ENCODE measurements at regions not wholly inside any gene's neighbourhood (a gene's known extent, or its start where the extent isn't known, plus 50 kb on each side); places are given as distances from the start of the nearest gene placed in this dataset.

- no peak for DNase-seq (ENCODE audit: low read depth in 3 of 3)
Measured at GRCh38 chr6:27052731-27053082, 194.8 kb upstream of the PRSS16 start.

DNA sequence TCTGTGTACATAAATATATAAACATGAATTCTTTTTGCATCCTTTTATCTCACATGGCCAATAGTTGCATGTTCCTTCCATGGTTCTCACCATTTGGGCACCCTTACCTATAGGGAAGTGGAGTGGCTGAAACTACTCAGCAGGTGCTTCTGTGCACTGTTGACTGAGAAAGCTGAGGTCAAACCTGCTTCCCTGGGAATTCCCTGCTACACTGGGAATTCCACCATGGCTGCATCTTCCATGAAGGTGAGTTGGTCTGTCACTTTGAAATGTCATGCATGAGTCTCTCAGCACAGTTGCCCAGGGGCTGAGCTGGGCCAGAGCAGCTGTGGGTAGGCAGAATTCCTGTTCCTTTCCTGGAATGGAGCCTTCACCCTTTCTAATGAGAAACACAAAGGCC, 193.8 kb upstream of the PRSS16 start:
- no peak for DNase-seq (ENCODE audit: low read depth in 3 of 3)

DNA sequence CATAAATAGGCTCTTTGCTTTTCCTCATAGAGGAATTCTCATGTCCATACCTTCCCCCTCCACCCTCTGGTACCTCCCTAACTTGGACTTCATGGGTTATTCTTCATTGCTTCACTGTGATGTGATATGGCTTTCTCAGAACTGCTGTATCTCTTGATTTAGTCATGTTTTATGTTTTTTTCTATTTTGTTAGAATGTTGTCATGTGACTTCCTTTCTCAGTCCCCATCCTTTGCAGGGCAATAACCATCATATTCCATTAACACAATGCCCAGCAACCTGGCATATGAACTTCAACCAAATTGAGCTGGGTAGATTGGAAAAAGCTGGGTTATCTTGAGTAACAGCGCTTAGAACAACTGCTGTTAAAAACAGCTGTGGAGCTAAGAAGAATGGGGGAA, 190.9 kb upstream of the PRSS16 start:
- no peak for DNase-seq (ENCODE audit: low read depth in 3 of 3)

GRCh38 chr6:27059621-27060425, 187.7 kb upstream of the PRSS16 start:
- no peak for DNase-seq (ENCODE audit: low read depth in 3 of 3)

DNA sequence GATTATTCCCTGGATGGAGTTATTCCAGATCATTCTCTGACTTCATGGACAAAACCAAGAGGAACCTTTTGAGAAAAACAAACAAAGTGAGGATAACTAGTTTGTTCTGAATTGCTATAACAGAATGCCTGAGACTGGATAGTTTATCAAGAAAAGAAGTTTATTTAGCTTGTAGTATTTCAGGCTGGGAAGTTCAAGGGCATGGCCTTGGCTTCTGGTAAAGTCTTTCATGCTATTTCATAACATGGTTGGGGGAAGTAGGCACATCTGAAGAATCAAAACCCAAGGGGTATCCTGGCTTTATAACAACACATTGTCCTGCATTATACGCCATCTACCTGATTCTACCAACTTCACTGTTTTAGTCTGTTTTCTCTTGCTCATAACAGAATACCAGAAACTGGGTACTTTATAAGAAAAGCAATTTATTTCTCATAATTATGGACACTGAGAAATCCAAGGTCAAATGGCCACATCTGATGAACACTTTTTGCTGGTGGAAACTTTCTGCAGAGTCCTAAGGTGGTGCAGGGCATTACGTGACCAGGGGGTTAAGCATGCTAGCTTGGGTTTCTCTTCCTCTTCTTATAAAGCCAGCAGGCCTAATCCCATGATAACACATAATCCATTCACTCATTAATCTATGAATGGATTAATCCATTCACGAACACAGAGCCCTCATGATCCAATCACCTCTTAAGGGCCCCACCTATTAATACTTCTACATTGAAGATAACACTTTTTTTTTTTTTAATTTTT, 186.1 kb upstream of the PRSS16 start:
- DNase-seq (ENCODE audit: low read depth in 3 of 3) = no peak

DNA sequence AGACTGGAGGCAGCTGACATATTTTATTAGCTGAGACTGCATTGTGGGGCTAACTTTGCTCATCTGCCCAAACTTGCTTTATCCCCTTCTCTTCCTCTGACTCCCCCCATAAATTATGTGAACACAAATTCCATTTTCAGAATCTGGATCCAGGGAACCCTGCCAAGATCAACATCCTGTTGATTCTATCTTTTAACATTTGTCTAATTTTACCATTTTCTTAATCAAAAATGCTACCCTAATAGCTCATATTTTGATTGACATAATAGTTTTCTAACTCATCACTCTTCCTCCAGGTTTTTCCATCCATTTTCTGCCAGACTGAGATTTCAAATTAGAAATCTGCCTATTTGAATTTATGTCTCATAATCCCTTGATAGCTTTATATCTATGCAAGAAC, 184.7 kb upstream of the PRSS16 start:
- DNase-seq (ENCODE audit: low read depth in 3 of 3) = no peak

DNA sequence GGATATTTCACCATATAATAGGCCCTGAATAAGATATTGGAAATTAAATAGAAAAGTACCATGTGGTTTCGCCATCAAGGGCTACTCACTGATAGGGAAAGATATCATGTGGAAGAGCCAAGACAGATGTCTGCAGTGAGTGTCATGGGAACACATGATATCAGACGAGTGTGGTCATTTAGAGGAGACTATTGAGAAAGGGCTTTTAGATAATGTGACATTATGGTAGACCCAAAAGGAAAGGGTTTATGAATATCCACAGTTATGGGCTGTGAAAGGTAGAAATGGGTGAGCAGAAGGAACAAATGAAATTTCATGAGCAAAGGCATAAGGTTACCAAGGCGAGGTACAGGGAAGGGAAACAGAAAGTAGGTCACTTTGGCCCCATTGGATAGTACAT, 182.3 kb upstream of the PRSS16 start:
- DNase-seq (ENCODE audit: low read depth in 3 of 3) = no peak

- DNase-seq (ENCODE audit: low read depth in 3 of 3) = no peak
Measured at GRCh38 chr6:27066381-27066780, 181.1 kb upstream of the PRSS16 start.

- DNase-seq (ENCODE audit: low read depth in 3 of 3) = no peak
Measured at GRCh38 chr6:27066802-27067201, 180.7 kb upstream of the PRSS16 start.

DNA sequence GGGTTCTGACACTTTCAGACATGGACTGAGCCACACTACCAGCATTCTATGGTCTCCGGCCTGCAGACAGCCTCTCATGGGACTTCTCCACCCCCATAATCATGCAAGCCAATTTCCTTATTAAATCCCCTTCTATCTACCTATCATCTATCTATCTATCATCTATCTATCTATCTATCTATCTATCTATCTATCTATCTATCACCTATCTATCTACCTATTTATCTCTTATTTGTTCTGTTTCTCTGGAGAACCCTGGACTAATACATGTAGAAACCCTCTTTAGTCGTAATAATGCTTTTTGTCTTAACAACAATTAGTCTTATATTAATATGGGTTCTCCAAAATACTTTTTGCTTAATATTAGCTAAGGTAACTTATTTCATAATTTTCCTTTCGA, 174.1 kb upstream of the PRSS16 start:
- no peak for DNase-seq (ENCODE audit: low read depth in 3 of 3)

- DNase-seq (ENCODE audit: low read depth in 3 of 3) = no peak
Measured at GRCh38 chr6:27076116-27076515, 171.4 kb upstream of the PRSS16 start.

GRCh38 chr6:27078734-27079357, 168.7 kb upstream of the PRSS16 start:
- DNase-seq (ENCODE audit: low read depth in 3 of 3) = peak in 2 of 3 donors; percentile 9 to 30

GRCh38 chr6:27081188-27081587, 166.3 kb upstream of the PRSS16 start:
- no peak for DNase-seq (ENCODE audit: low read depth in 3 of 3)

GRCh38 chr6:27081931-27082330, 165.6 kb upstream of the PRSS16 start:
- DNase-seq (ENCODE audit: low read depth in 3 of 3) = no peak

- DNase-seq (ENCODE audit: low read depth in 3 of 3) = no peak
Measured at GRCh38 chr6:27088068-27088467, 159.4 kb upstream of the PRSS16 start.

DNA sequence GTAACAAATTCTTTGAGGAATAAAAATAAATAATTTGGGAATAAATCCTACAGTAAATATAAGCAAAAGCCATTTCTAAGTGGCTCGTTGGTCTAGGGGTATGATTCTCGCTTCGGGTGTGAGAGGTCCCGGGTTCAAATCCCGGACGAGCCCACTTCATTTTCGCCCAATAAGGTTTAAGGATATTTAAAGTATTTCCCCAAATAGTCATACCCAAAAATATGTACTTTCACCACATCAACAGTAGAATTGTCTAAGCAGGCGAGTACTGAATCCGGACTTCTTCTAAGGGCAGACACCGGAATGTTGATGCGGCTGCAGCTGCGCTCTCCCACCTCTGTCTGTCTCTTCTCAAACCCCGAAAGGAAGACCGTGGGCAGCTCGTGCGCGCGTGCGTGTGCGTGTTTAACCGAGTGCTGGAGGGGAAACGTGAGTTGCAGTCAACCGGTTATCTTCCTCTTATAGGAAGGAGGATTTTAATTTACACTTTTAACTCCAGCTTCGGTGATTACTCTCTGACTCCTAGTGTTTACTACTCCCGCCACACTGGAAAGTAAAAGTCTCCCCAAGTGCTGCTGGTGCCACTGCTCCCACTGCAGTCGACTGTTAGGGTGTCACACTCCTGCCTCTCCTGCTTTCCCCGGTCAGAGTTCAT, 155.7 kb upstream of the PRSS16 start:
- DNase-seq (ENCODE audit: low read depth in 3 of 3) = peak; percentile 16 to 35 (median 26)

- no peak for DNase-seq (ENCODE audit: low read depth in 3 of 3)
Measured at GRCh38 chr6:27092316-27092692, 155.2 kb upstream of the PRSS16 start.

DNA sequence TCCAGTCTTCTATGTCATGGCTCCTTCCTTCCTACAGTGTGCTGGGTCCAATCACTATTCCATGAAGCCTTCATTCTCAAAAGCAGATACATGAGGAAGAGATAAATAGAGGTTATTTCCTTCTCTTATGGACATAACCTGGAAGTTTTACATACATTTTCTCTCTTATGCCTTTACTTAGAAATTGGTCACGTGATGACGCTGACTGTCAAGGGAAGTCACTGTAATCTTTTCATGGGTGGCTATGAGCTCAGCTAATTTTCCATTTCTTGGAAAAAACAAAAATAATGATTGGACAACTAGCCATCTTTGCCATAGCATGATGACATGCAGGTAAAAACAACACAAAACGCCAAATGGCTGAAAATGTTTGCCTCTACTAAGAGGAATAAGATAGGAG, 151.6 kb upstream of the PRSS16 start:
- no peak for DNase-seq (ENCODE audit: low read depth in 3 of 3)

DNA sequence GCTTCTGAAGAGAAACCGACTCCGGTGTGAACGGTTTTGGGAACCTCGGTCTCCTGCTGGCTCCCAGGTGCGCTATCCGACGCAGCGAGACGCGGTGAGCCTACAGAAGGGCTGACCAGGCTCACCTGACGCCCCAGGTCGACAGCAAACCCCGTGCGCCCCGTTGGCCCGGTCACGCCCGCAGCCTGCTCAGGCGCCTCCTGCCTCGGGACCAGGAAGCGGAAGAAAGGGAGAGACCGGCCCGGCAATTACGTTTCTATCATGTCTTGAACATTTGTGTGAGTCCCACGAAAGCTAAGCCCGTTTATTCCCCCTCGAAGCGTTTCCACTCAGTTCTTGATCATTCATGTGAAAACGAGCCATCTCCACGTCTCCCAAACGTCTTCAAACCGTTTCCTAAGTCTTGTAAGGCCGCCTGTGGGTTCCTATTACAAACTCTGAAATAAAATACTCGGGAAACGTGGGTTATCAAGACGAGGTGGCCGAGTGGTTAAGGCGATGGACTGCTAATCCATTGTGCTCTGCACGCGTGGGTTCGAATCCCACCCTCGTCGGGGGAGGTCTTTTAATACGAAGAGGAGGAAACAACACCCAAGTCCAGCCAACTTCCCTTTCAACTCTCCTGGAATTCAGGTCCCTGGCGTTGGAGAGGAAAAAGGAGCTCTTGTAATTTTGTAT, 150.5 kb upstream of the PRSS16 start:
- DNase-seq (ENCODE audit: low read depth in 3 of 3) = peak; percentile 20 to 40 (median 31)

- DNase-seq (ENCODE audit: low read depth in 3 of 3) = no peak
Measured at GRCh38 chr6:27098956-27099355, 148.5 kb upstream of the PRSS16 start.

- DNase-seq (ENCODE audit: low read depth in 3 of 3) = no peak
Measured at GRCh38 chr6:27100921-27101320, 146.6 kb upstream of the PRSS16 start.

DNA sequence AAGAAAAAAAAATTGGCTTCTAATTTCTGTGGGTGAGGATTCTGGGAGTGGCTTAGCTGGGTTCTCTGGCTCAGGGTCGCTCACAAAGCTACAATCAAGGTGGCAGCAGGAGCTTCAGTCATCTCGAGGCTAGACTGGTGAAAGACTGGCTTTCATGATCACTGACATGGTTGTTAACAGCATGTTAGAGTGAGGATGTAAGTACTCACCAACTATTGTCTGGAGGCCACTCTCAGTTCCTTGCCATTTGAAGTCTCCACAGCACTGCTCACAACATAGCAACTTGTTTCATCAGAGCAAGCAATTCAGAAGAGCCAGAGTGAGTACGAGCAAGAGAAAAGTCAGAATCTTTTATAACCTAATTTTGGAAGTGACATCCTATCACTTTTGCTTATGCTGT, 145.7 kb upstream of the PRSS16 start:
- DNase-seq (ENCODE audit: low read depth in 3 of 3) = no peak

All from stimulated activated CD4-positive, alpha-beta T cell treated with anti-CD3 and anti-CD28 coated beads, TNF-alpha, amount 100 ng/mL, for 48 hours (primary cell).